ENCODE measurements at regions not wholly inside any gene's neighbourhood (a gene's known extent, or its start where the extent isn't known, plus 50 kb on each side); places are given as distances from the start of the nearest gene placed in this dataset.
"Not testable (repeated sequence)": the region's sequence is repeated elsewhere in the genome, so short reads cannot be mapped to it uniquely, and the experiment has no call there.

GRCh38 chr5:62218860-62219259, 87.1 kb upstream of the KIF2A start:
- DNase-seq (ENCODE audit: low spot score) = not testable (repeated sequence)

GRCh38 chr5:62221881-62222280, 84.1 kb upstream of the KIF2A start:
- DNase-seq (ENCODE audit: low spot score); H3K27me3 ChIP-seq (ENCODE audit: control insufficient read depth in 3 of 3, insufficient read depth in 3 of 3, low read depth in 1 of 3, low read length in 3 of 3); H3K23ac ChIP-seq (ENCODE audit: low read depth, low read length, poor library complexity); H2AK5ac ChIP-seq (ENCODE audit: low read depth, low read length); H2BK15ac ChIP-seq (ENCODE audit: low read length); H3K4me3 ChIP-seq (ENCODE audit: low read length in 2 of 2); H3K9me3 ChIP-seq (replicated peaks in 1 of 2; ENCODE audit: control insufficient read depth in 2 of 2, insufficient read depth in 1 of 2, low read depth in 1 of 2, low read length in 2 of 2); H4K8ac ChIP-seq (ENCODE audit: low read depth, low read length); H3K4ac ChIP-seq (ENCODE audit: low read length); H3K14ac ChIP-seq (ENCODE audit: low read length); H2BK5ac ChIP-seq (ENCODE audit: low read length); H3K36me3 ChIP-seq (replicated peaks in 1 of 2; ENCODE audit: control insufficient read depth in 2 of 2, insufficient read depth in 2 of 2, low read length in 2 of 2); H3K9ac ChIP-seq (ENCODE audit: low read depth, low read length, poor library complexity); H2BK120ac ChIP-seq (ENCODE audit: low read depth, low read length); H3K4me1 ChIP-seq (ENCODE audit: control insufficient read depth in 2 of 2, insufficient read depth in 1 of 2, low read depth in 1 of 2, low read length in 2 of 2); H3K18ac ChIP-seq (ENCODE audit: low read length); H2AFZ ChIP-seq (ENCODE audit: low read length); H2BK12ac ChIP-seq (ENCODE audit: low read length); H4K91ac ChIP-seq (ENCODE audit: low read depth, low read length, poor library complexity); H3K79me1 ChIP-seq (ENCODE audit: low read depth, low read length); H3K27ac ChIP-seq (replicated peaks; ENCODE audit: low read length); H3K4me2 ChIP-seq (ENCODE audit: insufficient read depth, low read length, poor library complexity, severe bottlenecking): not testable (repeated sequence)
- WGBS, 2 donors (ENCODE audit: extremely low coverage in 2 of 2, insufficient read length in 2 of 2, insufficient replicate concordance in 1 of 2) = no CpG with 5 or more reads among the region's 5 CpGs

More at GRCh38 chr5:62218860-62219259, 87.1 kb upstream of the KIF2A start:
- not testable (repeated sequence) for H2BK5ac ChIP-seq (ENCODE audit: low read length); H2AK5ac ChIP-seq (ENCODE audit: low read depth, low read length); H2BK120ac ChIP-seq (ENCODE audit: low read depth, low read length); H3K9me3 ChIP-seq (replicated peaks in 1 of 2; ENCODE audit: control insufficient read depth in 2 of 2, insufficient read depth in 1 of 2, low read depth in 1 of 2, low read length in 2 of 2); H3K4me1 ChIP-seq (ENCODE audit: control insufficient read depth in 2 of 2, insufficient read depth in 1 of 2, low read depth in 1 of 2, low read length in 2 of 2); H3K36me3 ChIP-seq (replicated peaks in 1 of 2; ENCODE audit: control insufficient read depth in 2 of 2, insufficient read depth in 2 of 2, low read length in 2 of 2); H3K4me3 ChIP-seq (ENCODE audit: low read length in 2 of 2); H3K14ac ChIP-seq (ENCODE audit: low read length); H2BK12ac ChIP-seq (ENCODE audit: low read length); H3K9ac ChIP-seq (ENCODE audit: low read depth, low read length, poor library complexity); H3K79me1 ChIP-seq (ENCODE audit: low read depth, low read length); H4K8ac ChIP-seq (ENCODE audit: low read depth, low read length); H3K18ac ChIP-seq (ENCODE audit: low read length); H2AFZ ChIP-seq (ENCODE audit: low read length); H2BK15ac ChIP-seq (ENCODE audit: low read length); H4K91ac ChIP-seq (ENCODE audit: low read depth, low read length, poor library complexity); H3K27me3 ChIP-seq (ENCODE audit: control insufficient read depth in 3 of 3, insufficient read depth in 3 of 3, low read depth in 1 of 3, low read length in 3 of 3); H3K4me2 ChIP-seq (ENCODE audit: insufficient read depth, low read length, poor library complexity, severe bottlenecking); H3K27ac ChIP-seq (replicated peaks; ENCODE audit: low read length); H3K23ac ChIP-seq (ENCODE audit: low read depth, low read length, poor library complexity); H3K4ac ChIP-seq (ENCODE audit: low read length)
- WGBS, 2 donors (ENCODE audit: extremely low coverage in 2 of 2, insufficient read length in 2 of 2, insufficient replicate concordance in 1 of 2) = no CpG with 5 or more reads among the region's 3 CpGs

- H3K14ac ChIP-seq (ENCODE audit: low read length); H2BK15ac ChIP-seq (ENCODE audit: low read length); H3K23ac ChIP-seq (ENCODE audit: low read depth, low read length, poor library complexity); H3K18ac ChIP-seq (ENCODE audit: low read length); H2BK12ac ChIP-seq (ENCODE audit: low read length); H3K4ac ChIP-seq (ENCODE audit: low read length); H3K79me1 ChIP-seq (ENCODE audit: low read depth, low read length); H3K4me2 ChIP-seq (ENCODE audit: insufficient read depth, low read length, poor library complexity, severe bottlenecking); H2BK120ac ChIP-seq (ENCODE audit: low read depth, low read length); H4K91ac ChIP-seq (ENCODE audit: low read depth, low read length, poor library complexity); H3K9me3 ChIP-seq (replicated peaks in 1 of 2; ENCODE audit: control insufficient read depth in 2 of 2, insufficient read depth in 1 of 2, low read depth in 1 of 2, low read length in 2 of 2); H3K4me3 ChIP-seq (ENCODE audit: low read length in 2 of 2); H2AK5ac ChIP-seq (ENCODE audit: low read depth, low read length); H3K4me1 ChIP-seq (ENCODE audit: control insufficient read depth in 2 of 2, insufficient read depth in 1 of 2, low read depth in 1 of 2, low read length in 2 of 2); DNase-seq (ENCODE audit: low spot score); H2BK5ac ChIP-seq (ENCODE audit: low read length); H4K8ac ChIP-seq (ENCODE audit: low read depth, low read length); H2AFZ ChIP-seq (ENCODE audit: low read length); H3K36me3 ChIP-seq (replicated peaks in 1 of 2; ENCODE audit: control insufficient read depth in 2 of 2, insufficient read depth in 2 of 2, low read length in 2 of 2); H3K27ac ChIP-seq (replicated peaks; ENCODE audit: low read length); H3K9ac ChIP-seq (ENCODE audit: low read depth, low read length, poor library complexity); H3K27me3 ChIP-seq (ENCODE audit: control insufficient read depth in 3 of 3, insufficient read depth in 3 of 3, low read depth in 1 of 3, low read length in 3 of 3): not testable (repeated sequence)
- WGBS, 2 donors (ENCODE audit: extremely low coverage in 2 of 2, insufficient read length in 2 of 2, insufficient replicate concordance in 1 of 2) = no CpG with 5 or more reads among the region's 2 CpGs
Measured at GRCh38 chr5:62222305-62222704, 83.7 kb upstream of the KIF2A start.

GRCh38 chr5:62223312-62223670, 82.7 kb upstream of the KIF2A start:
- not testable (repeated sequence) for H4K91ac ChIP-seq (ENCODE audit: low read depth, low read length, poor library complexity); H2BK15ac ChIP-seq (ENCODE audit: low read length); H3K18ac ChIP-seq (ENCODE audit: low read length); H3K27ac ChIP-seq (replicated peaks; ENCODE audit: low read length); H3K23ac ChIP-seq (ENCODE audit: low read depth, low read length, poor library complexity); H4K8ac ChIP-seq (ENCODE audit: low read depth, low read length); H3K4ac ChIP-seq (ENCODE audit: low read length); DNase-seq (ENCODE audit: low spot score); H2BK120ac ChIP-seq (ENCODE audit: low read depth, low read length); H3K36me3 ChIP-seq (replicated peaks in 1 of 2; ENCODE audit: control insufficient read depth in 2 of 2, insufficient read depth in 2 of 2, low read length in 2 of 2); H3K4me1 ChIP-seq (ENCODE audit: control insufficient read depth in 2 of 2, insufficient read depth in 1 of 2, low read depth in 1 of 2, low read length in 2 of 2); H3K9me3 ChIP-seq (replicated peaks in 1 of 2; ENCODE audit: control insufficient read depth in 2 of 2, insufficient read depth in 1 of 2, low read depth in 1 of 2, low read length in 2 of 2); H3K27me3 ChIP-seq (ENCODE audit: control insufficient read depth in 3 of 3, insufficient read depth in 3 of 3, low read depth in 1 of 3, low read length in 3 of 3); H3K9ac ChIP-seq (ENCODE audit: low read depth, low read length, poor library complexity); H3K14ac ChIP-seq (ENCODE audit: low read length); H2AK5ac ChIP-seq (ENCODE audit: low read depth, low read length); H2BK5ac ChIP-seq (ENCODE audit: low read length); H2BK12ac ChIP-seq (ENCODE audit: low read length); H3K79me1 ChIP-seq (ENCODE audit: low read depth, low read length); H3K4me3 ChIP-seq (ENCODE audit: low read length in 2 of 2); H2AFZ ChIP-seq (ENCODE audit: low read length); H3K4me2 ChIP-seq (ENCODE audit: insufficient read depth, low read length, poor library complexity, severe bottlenecking)
- WGBS, 2 donors (ENCODE audit: extremely low coverage in 2 of 2, insufficient read length in 2 of 2, insufficient replicate concordance in 1 of 2) = no CpG with 5 or more reads among the region's 9 CpGs
